ENCODE measurements at regions not wholly inside any gene's neighbourhood (a gene's known extent, or its start where the extent isn't known, plus 50 kb on each side); places are given as distances from the start of the nearest gene placed in this dataset.
"Not testable (repeated sequence)": the region's sequence is repeated elsewhere in the genome, so short reads cannot be mapped to it uniquely, and the experiment has no call there.

DNA sequence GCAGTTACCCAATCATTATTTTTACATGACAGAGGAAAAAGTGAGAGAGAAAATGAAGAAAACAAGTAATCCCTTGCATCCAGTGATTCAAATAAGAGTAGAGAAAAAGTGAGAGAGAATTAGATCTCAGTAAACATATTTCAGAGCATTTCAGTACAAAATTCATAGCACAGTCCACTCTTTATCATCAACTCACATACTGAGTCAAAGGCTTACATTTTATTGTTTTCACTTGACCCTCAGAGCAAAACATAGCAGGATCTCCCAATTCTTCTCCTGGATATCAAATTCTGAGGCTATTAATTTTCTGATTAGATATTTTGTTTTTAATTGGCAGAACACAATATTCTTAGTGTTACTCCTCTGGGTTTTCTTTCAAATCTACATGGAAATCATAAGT, 1568.3 kb upstream of the PRR20A start:
- DNase-seq (ENCODE audit: low read depth): no peak

GRCh38 chr13:55572862-55573261, 1567.9 kb upstream of the PRR20A start:
- no peak for DNase-seq (ENCODE audit: low read depth)

GRCh38 chr13:55573565-55573964, 1567.2 kb upstream of the PRR20A start:
- no peak for DNase-seq (ENCODE audit: low read depth)

GRCh38 chr13:55576389-55576788, 1564.3 kb upstream of the PRR20A start:
- no peak for DNase-seq (ENCODE audit: low read depth)

- DNase-seq (ENCODE audit: low read depth): no peak
Observed at GRCh38 chr13:55577082-55577846, 1563.5 kb upstream of the PRR20A start.

GRCh38 chr13:55577847-55578210, 1562.9 kb upstream of the PRR20A start:
- DNase-seq (ENCODE audit: low read depth): no peak

DNA sequence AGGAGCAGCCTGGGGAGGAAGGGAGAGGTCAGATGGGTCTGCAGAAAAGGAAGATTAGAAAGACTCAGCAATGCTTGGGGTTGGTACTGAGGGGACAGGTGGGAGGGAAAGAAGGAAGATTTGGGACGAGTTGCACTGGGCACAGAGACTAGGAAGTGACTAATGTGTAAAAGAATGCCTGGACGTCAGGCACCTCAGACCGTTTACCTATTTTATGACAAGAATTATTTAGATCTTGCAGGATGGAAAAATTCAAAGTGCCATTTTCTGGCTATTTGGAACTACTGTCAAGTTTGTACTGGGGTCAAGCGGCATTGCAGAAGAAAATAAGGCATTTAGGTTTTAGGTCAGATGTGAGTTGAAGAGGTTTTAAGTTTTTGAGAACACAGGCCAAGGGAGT, 1558.4 kb upstream of the PRR20A start:
- not testable (repeated sequence) for DNase-seq (ENCODE audit: low read depth)

- no peak for DNase-seq (ENCODE audit: low read depth)
Observed at GRCh38 chr13:55583953-55584593, 1556.6 kb upstream of the PRR20A start.

GRCh38 chr13:55602784-55603183, 1537.9 kb upstream of the PRR20A start:
- DNase-seq (ENCODE audit: low read depth): no peak

- no peak for DNase-seq (ENCODE audit: low read depth)
Observed at GRCh38 chr13:55606045-55606665, 1534.6 kb upstream of the PRR20A start.

GRCh38 chr13:55613429-55614187, 1527.1 kb upstream of the PRR20A start:
- no peak for DNase-seq (ENCODE audit: low read depth)

- DNase-seq (ENCODE audit: low read depth): no peak
Observed at GRCh38 chr13:55615081-55615480, 1525.6 kb upstream of the PRR20A start.

- no peak for DNase-seq (ENCODE audit: low read depth)
Observed at GRCh38 chr13:55617241-55617640, 1523.5 kb upstream of the PRR20A start.

DNA sequence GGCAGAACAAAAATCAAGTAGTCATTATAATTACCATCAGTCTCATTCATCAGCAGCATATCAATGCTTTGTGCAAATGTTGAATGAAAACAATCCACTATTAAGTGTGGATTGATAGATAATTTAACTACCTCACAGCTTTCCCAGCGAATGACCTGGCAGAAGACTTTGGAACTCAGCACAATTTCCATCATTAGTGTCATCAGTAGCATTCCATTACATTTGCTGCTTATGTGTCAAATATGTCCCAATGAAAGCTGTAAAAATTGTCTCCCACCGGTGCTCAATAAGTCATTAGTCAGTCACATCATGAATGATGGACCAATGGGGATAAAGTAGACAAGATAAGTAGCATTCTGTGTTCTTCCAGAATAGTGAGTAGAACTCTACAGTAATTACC, 1513.5 kb upstream of the PRR20A start:
- no peak for DNase-seq (ENCODE audit: low read depth)

GRCh38 chr13:55632402-55632801, 1508.3 kb upstream of the PRR20A start:
- DNase-seq (ENCODE audit: low read depth): no peak

DNA sequence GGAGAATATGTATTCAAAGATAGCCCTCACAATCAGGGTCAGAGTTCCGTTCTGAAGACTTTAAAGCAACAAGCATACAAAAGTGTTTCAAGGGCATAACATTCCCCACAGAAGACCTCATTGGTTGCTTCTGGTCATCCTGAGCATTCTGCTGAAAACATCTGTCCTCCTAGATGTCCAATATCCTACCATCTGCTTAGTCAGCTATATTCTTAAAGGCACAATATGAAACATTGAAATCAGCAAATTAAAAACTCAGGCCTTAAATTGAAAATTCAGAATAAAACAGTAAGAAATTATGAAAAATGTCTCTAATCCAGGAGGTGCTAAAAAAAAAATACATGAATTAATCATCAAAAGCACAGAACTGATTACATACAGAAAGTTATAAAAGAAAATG, 1491.2 kb upstream of the PRR20A start:
- DNase-seq (ENCODE audit: low read depth): no peak

GRCh38 chr13:55652657-55653056, 1488.1 kb upstream of the PRR20A start:
- no peak for DNase-seq (ENCODE audit: low read depth)

DNA sequence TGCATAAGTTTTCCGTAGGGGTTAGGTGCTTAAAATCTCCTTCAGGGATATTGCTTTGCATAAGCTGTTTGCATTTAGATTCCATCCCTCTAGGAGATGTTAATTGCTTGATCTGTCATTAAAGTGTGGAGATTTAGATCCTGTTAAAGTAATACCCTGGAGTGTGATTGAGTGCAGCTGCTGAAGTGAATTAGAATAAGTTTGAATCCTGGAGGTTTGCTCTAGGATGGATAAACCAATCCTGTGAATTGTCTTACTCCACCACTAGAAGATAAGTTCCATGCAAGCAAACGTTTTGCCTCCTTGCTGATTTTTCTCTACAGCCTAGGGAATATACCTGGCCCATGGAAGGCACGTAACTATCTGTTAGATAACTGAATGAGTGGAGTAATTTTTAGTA, 1487.2 kb upstream of the PRR20A start:
- DNase-seq (ENCODE audit: low read depth): no peak

GRCh38 chr13:55654243-55654642, 1486.5 kb upstream of the PRR20A start:
- no peak for DNase-seq (ENCODE audit: low read depth)

- DNase-seq (ENCODE audit: low read depth): not testable (repeated sequence)
Observed at GRCh38 chr13:55660264-55660663, 1480.5 kb upstream of the PRR20A start.

DNA sequence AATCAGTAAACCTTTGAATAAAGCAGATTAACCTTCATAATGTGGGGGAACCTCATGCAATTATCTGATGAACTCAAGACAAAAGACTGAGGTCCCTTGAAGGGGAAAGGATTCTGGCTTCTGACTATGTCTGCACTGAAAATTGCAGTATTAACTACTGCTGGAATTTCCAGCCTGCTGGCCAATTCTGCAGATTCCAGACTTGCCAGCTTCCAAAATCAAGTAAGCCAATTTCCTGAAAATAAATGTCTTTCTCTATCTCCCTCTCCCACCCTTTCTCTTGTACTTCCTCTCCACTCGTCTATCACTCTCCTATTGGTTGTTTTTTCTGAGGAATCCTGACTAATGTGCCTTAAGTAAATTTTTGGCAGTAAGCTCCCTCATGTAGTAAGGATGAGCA, 1479.9 kb upstream of the PRR20A start:
- DNase-seq (ENCODE audit: low read depth): no peak

DNA sequence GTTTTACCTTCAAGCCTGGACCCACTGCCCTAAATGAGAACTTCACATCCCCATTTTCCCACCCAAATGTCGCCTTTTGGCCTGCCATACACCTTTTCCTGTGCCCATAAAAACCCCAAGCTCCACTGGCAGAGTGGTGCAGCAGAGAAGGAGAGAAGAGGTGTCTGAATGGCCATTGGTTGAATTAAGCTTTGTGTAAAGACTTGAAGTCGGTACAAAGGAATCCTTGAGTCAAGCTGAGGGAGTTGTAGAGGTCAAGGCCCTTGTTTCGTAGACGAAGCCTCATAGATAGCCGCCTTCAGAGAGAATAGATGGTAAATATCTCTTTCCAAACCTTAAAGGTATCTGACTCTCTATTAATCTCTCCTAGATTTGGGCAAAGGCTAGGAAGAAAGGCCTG, 1479.2 kb upstream of the PRR20A start:
- DNase-seq (ENCODE audit: low read depth): no peak

DNA sequence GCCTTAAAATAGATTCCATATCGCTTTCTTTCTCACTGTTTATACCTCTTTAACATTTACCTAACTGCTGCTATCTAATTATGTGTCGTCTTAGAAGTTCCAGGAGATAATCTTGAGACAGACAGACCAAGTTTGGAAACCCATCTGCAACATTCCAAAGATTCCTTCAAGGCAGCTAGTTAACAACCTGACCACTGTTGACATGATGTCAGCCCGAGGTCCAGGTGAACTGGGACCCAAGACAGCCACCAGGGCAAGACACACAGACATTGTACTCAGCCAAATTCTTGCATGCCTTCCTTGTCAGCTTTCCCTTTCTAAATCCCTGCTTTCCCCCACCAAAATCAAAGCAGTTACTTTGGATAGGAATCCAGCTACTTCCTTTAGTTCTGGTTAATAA, 1476.5 kb upstream of the PRR20A start:
- no peak for DNase-seq (ENCODE audit: low read depth)

All from activated gamma-delta T cell treated with anti-CD3 and anti-CD28 coated beads, Interleukin-2, amount 50 U/mL, for 16 hours (primary cell).